Gastroesophageal sphincter (tissue), 3 donors: ENCODE measurements at regions not wholly inside any gene's neighbourhood (a gene's known extent, or its start where the extent isn't known, plus 50 kb on each side); places are given as distances from the start of the nearest gene placed in this dataset.

Source experiments
- CTCF ChIP-seq, 4 experiments: fragments of 200-600 bp in 2 of 4; fragments of 450-650 bp in 2 of 4; sonication (generic) in 1 of 4; IDR thresholded peaks; one replicate each; pipeline ENCODE4 v1.5.1; 2017 to 2019; ENCODE audit warnings: antibody characterized with exemption in 4 of 4, mild to moderate bottlenecking in 2 of 4, moderate library complexity in 2 of 4
- EP300 ChIP-seq: sonication (generic); formaldehyde crosslinking; IDR thresholded peaks from one replicate; pipeline ENCODE4 v1.6.1; 2017; ENCODE audit warnings: antibody characterized with exemption, mild to moderate bottlenecking
- POLR2A ChIP-seq, 2 donors: fragments of 450-650 bp; IDR thresholded peaks; one replicate each; pipeline ENCODE4 v1.6.1; 2017; ENCODE audit warnings: antibody characterized with exemption in 2 of 2, mild to moderate bottlenecking in 2 of 2, moderate library complexity in 1 of 2
- POLR2AphosphoS5 ChIP-seq: sonication (generic); formaldehyde crosslinking; IDR thresholded peaks from one replicate; pipeline ENCODE4 v1.6.1; 2017; ENCODE audit warnings: antibody characterized with exemption

- TF ChIP-seq CTCF (IDR thresholded peaks at IDR 0.05) (no peak), POLR2A (IDR thresholded peaks at IDR 0.05) (no peak), POLR2AphosphoS5 (no peak), EP300 (no peak)
These were observed 137.1 kb downstream of the CSNK2A3 start for GRCh38 chr11:11215944-11216343.
